ENCODE measurements at regions not wholly inside any gene's neighbourhood (a gene's known extent, or its start where the extent isn't known, plus 50 kb on each side); places are given as distances from the start of the nearest gene placed in this dataset.

DNA sequence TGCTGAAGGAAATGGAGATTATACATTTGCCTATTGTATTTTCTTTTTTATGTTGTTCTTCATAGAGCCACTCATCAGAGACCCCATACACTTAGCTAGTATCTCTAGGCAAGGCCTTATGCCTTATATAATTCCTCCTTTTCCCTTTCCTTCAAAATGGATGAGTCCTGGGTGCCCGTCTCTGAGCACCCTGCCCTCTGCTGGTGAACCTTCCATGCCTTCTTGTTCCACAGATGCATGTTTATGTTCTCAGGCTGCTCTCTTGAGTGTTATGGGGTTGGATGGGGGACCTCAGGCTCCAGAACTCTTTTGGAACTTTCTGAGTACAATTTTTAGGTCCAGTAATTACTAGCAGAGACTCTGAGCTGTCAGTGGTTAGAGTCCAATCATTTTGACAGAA, 368.6 kb upstream of the SPRED2 start:
- no peak for DNase-seq
- H3K36me3 Mint-ChIP-seq, result no peaks in the 10 kb centered on the region
- no peaks in the 10 kb centered on the region for H3K4me1 Mint-ChIP-seq
- H3K27ac Mint-ChIP-seq, result no peak overlapping the region
- no peaks in the 10 kb centered on the region for H3K9me3 Mint-ChIP-seq
- no peaks in the 10 kb centered on the region for H3K27me3 Mint-ChIP-seq
- CTCF ChIA-PET, result no interaction called here
- H3K4me3 Mint-ChIP-seq, result no peak overlapping the region

- no peak for DNase-seq
- Mint-ChIP-seq H3K4me3 (no peak overlapping the region), H3K27ac (no peak overlapping the region), H3K36me3 (no peaks in the 10 kb centered on the region), H3K9me3 (no peaks in the 10 kb centered on the region), H3K4me1 (no peaks in the 10 kb centered on the region), H3K27me3 (no peaks in the 10 kb centered on the region)
- CTCF ChIA-PET, result no interaction called here
Observed at GRCh38 chr2:65799141-65799854, 366.9 kb upstream of the SPRED2 start.

GRCh38 chr2:65798641-65799040, 366.2 kb upstream of the SPRED2 start:
- Mint-ChIP-seq H3K4me3 (no peak overlapping the region), H3K27me3 (no peaks in the 10 kb centered on the region), H3K27ac (no peak overlapping the region), H3K9me3 (no peaks in the 10 kb centered on the region), H3K4me1 (no peaks in the 10 kb centered on the region), H3K36me3 (no peaks in the 10 kb centered on the region)
- CTCF ChIA-PET, result no interaction called here
- DNase-seq, result no peak

DNA sequence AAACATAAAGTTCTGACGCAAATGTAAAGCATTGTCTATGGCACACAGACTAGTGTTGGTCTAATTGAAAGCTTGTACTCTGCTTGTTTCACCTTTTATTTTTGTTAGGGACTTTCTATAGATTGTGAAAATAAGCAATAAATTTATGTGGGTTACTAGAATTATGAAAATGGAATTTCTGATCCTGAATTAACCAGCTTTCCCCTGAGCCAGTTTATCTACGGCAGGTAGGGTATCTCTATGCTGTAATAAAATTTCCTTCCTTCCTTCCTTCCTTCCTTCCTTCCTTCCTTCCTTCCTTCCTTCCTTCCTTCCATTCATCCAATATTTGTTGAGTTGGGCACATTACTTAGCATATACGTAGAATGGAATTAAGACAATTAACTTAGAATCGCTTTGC, 362.6 kb upstream of the SPRED2 start:
- DNase-seq, result no peak
- Mint-ChIP-seq H3K27me3 (no peaks in the 10 kb centered on the region), H3K4me3 (no peak overlapping the region), H3K36me3 (no peaks in the 10 kb centered on the region), H3K9me3 (no peaks in the 10 kb centered on the region), H3K4me1 (no peaks in the 10 kb centered on the region), H3K27ac (no peak overlapping the region)
- CTCF ChIA-PET, result no interaction called here

GRCh38 chr2:65791404-65791975, 359.1 kb upstream of the SPRED2 start:
- H3K9me3 Mint-ChIP-seq, result no peaks in the 10 kb centered on the region

DNA sequence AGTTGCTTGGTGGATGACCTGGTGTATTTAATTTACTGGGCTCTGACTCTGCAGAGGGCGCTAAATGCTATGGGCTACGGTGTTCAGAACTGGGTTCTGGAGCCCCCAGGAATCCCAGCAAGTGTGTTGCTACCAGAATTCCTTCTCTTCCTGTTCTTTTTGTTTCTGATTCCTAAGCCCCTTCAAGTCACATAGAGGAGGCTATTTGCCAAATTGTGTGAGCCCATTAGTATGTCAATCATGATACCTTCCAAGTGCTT, 358.2 kb upstream of the SPRED2 start:
- CTCF ChIA-PET, result no interaction called here
- Mint-ChIP-seq H3K4me1 (no peaks in the 10 kb centered on the region), H3K4me3 (no peak overlapping the region), H3K36me3 (no peaks in the 10 kb centered on the region), H3K27ac (no peak overlapping the region), H3K27me3 (no peaks in the 10 kb centered on the region), H3K9me3 (no peaks in the 10 kb centered on the region)
- DNase-seq, result no peak

More at GRCh38 chr2:65791404-65791975, 359.1 kb upstream of the SPRED2 start:
- CTCF ChIA-PET, result no interaction called here
- no peak overlapping the region for H3K27ac Mint-ChIP-seq
- H3K4me1 Mint-ChIP-seq, result no peaks in the 10 kb centered on the region
- no peak overlapping the region for H3K4me3 Mint-ChIP-seq
- no peaks in the 10 kb centered on the region for H3K27me3 Mint-ChIP-seq
- no peak for DNase-seq
- no peaks in the 10 kb centered on the region for H3K36me3 Mint-ChIP-seq

DNA sequence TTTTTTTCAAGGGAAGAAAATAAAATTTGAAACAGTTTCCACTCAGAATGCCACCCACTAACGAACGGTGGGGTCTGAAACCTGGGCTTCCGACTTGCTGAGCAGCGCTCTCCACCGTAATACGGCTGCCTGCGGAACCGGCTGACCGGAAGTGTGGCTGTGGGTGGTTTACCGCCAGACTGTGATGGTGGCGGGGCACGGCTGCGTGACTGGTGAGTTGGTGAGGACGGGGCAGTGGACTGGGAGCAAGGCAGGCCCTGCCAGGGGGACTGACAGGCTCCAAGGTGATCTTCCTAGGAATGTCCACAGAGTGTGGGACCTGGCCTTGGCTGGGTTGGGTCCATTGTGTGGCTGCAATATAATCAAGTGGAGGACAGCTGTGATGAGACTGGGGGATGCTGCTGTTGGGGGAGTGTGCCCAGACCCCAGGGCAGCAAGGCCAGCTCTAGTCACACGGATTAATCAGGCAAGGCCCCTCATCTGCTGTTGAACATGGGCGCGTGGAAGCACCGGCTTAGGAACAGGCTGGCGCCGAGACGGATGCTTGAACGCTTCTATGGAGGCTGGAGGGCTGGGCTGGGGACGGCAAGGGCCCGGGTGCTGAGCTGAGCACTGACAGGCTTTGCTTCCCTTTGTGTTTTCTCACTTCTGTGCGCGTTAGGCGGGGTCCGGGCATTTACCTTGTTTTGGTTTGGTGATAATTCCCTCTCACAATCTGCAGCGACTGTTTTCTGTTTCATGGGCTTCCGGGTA, 357.7 kb upstream of the SPRED2 start:
- CTCF ChIA-PET, result no interaction called here
- Mint-ChIP-seq H3K4me1 (no peaks in the 10 kb centered on the region), H3K9me3 (no peaks in the 10 kb centered on the region), H3K36me3 (no peaks in the 10 kb centered on the region), H3K4me3 (no peak overlapping the region), H3K27me3 (no peaks in the 10 kb centered on the region), H3K27ac (no peak overlapping the region)
- no peak for DNase-seq

- Mint-ChIP-seq H3K27ac (no peak overlapping the region), H3K36me3 (no peaks in the 10 kb centered on the region), H3K9me3 (no peaks in the 10 kb centered on the region), H3K4me3 (no peak overlapping the region), H3K27me3 (no peaks in the 10 kb centered on the region), H3K4me1 (no peaks in the 10 kb centered on the region)
- DNase-seq, result no peak
- CTCF ChIA-PET, result no interaction called here
Observed at GRCh38 chr2:65788556-65788955, 356.2 kb upstream of the SPRED2 start.

DNA sequence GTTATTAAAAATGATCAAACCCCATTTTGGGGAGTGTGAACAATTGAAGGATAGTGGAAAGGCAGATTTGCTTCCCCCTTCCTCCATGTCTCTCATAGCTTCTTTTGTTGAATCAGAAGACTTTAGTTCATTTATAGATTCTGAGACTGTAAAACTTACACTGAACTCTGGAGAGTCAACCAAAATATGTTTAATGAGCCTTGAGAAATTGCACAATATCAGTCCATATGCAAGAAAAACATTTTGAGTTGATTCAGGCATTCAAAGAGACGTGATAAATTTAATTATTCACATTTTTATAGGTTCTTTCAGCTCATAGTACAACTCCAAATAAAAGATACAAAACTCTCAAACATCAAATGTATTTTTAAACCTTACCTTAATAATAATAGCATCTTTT, 354.4 kb upstream of the SPRED2 start:
- Mint-ChIP-seq H3K4me3 (no peak overlapping the region), H3K36me3 (no peaks in the 10 kb centered on the region), H3K27me3 (no peaks in the 10 kb centered on the region), H3K9me3 (no peaks in the 10 kb centered on the region), H3K27ac (no peak overlapping the region), H3K4me1 (no peaks in the 10 kb centered on the region)
- no peak for DNase-seq
- CTCF ChIA-PET, result no interaction called here

GRCh38 chr2:65786007-65786717, 353.8 kb upstream of the SPRED2 start:
- DNase-seq, result no peak
- Mint-ChIP-seq H3K9me3 (no peaks in the 10 kb centered on the region), H3K4me3 (no peak overlapping the region), H3K27ac (no peak overlapping the region), H3K4me1 (no peaks in the 10 kb centered on the region), H3K27me3 (no peaks in the 10 kb centered on the region), H3K36me3 (no peaks in the 10 kb centered on the region)
- CTCF ChIA-PET, result no interaction called here

DNA sequence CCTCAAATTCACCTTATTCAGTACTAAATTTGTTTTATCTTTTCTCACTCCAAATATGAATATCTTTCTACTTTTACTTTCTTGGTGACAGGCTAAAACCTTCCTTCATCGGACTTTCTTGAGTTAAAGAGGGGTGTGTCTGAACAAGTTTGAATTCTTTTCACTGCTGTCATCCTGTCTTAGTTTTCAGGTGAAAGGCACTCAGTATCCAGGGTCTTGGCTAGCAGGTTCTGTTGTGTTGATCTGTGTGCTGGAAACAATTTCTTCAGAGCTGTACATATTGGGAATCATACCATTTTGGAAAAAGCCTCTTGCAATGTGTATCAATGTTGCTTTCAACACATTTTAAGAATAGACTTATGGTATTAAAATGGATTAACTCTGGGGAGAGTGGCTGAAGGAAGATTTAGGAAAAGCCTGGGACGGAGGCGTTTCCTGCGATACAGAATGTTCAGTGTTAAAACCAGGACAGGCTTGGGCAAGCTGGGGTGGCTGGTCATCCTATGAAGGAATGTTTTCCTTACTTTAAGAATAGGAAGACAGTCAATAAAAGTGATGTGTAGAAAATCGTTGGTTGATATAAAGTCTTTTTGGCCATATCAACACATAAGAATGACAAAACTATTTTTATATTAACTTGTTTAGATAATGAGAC, 350.7 kb upstream of the SPRED2 start:
- CTCF ChIA-PET, result interaction anchor here (0.6 kb wide), 1 partner anchor 11 kb away, joined by 3 read pairs; no protein-coding TSS in a partner anchor
- Mint-ChIP-seq H3K36me3 (no peaks in the 10 kb centered on the region), H3K27me3 (no peaks in the 10 kb centered on the region), H3K9me3 (no peaks in the 10 kb centered on the region), H3K4me1 (no peaks in the 10 kb centered on the region), H3K27ac (no peak overlapping the region), H3K4me3 (no peak overlapping the region)
- no peak for DNase-seq

DNA sequence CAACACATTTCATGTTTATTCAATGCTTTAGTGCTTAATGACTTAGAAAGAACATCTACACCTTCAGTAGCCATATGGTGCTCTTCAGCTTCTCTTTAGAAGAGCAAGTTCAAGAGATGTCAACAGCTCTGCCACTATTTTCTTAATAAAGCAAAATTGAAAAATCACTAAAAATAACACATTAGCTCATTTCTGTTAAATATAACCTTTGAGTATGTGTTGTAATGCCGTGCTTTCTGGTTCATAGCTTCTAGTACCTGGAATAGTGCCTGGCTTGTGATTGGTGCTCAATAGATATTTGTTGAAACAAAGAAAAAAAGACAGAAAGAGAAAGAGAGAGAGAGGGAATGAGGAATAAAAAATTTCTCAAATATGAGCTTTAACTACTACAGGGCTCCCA, 349.8 kb upstream of the SPRED2 start:
- CTCF ChIA-PET, result no interaction called here
- DNase-seq, result no peak
- no peaks in the 10 kb centered on the region for H3K9me3 Mint-ChIP-seq
- no peaks in the 10 kb centered on the region for H3K4me1 Mint-ChIP-seq
- no peaks in the 10 kb centered on the region for H3K27me3 Mint-ChIP-seq
- H3K4me3 Mint-ChIP-seq, result no peak overlapping the region
- no peak overlapping the region for H3K27ac Mint-ChIP-seq
- H3K36me3 Mint-ChIP-seq, result no peaks in the 10 kb centered on the region

- H3K4me1 Mint-ChIP-seq, result no peaks in the 10 kb centered on the region
- H3K9me3 Mint-ChIP-seq, result no peaks in the 10 kb centered on the region
- no peak for DNase-seq
- H3K27ac Mint-ChIP-seq, result no peak overlapping the region
- CTCF ChIA-PET, result no interaction called here
- H3K27me3 Mint-ChIP-seq, result no peaks in the 10 kb centered on the region
- no peak overlapping the region for H3K4me3 Mint-ChIP-seq
- H3K36me3 Mint-ChIP-seq, result no peaks in the 10 kb centered on the region
Observed at GRCh38 chr2:65781756-65782155, 349.4 kb upstream of the SPRED2 start.

- H3K4me3 Mint-ChIP-seq, result no peak overlapping the region
- H3K4me1 Mint-ChIP-seq, result no peaks in the 10 kb centered on the region
- H3K27ac Mint-ChIP-seq, result no peak overlapping the region
- no peaks in the 10 kb centered on the region for H3K27me3 Mint-ChIP-seq
- no peaks in the 10 kb centered on the region for H3K36me3 Mint-ChIP-seq
- no peak for DNase-seq
- no peaks in the 10 kb centered on the region for H3K9me3 Mint-ChIP-seq
- CTCF ChIA-PET, result no interaction called here
Observed at GRCh38 chr2:65779021-65779420, 346.6 kb upstream of the SPRED2 start.

Data from activated naive CD4-positive, alpha-beta T cell treated with anti-CD3 and anti-CD28 coated beads, Interleukin-2, amount 10 ng/mL, durations not matched to agents 7 days and 5 days (primary cell).